HL-60/S4 (cell line): ENCODE measurements at regions not wholly inside any gene's neighbourhood (a gene's known extent, or its start where the extent isn't known, plus 50 kb on each side); places are given as distances from the start of the nearest gene placed in this dataset.

Experiments
- in situ Hi-C: fragments of 300-500 bp; cut with MboI; formaldehyde crosslinking; loops from 2 replicates; pipeline ENCODE4 v1.14.3; 2022; ENCODE audit warnings: low sequenced_read_pairs

DNA sequence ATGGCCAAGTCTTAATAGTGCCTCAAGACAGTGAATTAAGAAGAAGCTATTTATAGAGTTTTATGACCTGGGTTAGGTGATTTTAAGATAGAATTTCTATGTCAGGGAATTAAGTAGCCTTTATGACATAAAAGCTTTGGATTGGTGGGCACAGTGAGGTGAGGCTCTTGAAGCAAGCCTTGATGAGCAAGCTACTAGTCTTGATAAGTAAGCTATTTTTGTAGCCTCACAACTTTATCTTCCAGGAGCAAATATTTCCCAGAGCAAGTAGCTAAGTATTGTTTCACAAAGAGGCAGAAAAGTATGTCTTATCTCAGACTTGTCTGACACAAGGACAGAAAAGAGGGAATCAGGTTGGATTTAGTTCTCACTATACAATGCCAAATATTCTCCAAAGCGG is 491.7 kb upstream of the RASGRP1 start:
- in situ Hi-C loops, result no loop called here

DNA sequence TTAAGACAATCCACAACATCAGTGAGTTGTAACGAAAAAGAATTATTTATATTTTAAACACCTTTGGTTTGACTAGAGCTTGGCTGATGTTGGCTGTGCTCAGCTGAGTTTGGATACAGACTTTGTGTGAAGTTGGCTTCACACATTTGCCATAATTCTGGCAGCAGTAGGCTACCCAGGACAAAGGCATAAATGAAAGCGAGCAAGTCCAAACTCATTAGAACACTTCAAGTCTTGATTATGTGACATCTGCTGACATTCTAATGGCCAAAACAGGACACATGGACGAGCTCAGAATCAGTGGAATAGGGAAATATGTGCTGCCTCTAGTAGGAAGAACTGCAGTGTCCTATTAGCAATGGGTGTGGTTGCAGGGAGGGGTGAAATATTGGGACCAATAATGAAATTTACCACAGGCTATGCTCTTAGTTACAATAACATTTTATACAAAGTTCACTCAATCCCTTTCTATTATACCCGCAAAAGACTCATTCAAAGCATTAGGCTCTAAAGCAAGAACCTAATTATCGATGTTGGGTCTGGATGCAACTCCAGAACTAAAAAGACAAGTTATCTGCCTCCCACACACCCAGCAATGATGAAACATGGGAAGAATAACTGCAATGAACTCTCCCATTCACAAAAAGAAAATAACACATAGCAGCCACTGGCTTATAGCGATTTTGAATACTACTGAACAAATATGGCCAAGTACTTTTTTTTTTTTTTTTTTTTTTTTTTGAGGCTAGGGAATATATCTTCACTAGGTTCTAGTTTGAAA is 493.9 kb upstream of the RASGRP1 start:
- in situ Hi-C loops, result no loop called here

DNA sequence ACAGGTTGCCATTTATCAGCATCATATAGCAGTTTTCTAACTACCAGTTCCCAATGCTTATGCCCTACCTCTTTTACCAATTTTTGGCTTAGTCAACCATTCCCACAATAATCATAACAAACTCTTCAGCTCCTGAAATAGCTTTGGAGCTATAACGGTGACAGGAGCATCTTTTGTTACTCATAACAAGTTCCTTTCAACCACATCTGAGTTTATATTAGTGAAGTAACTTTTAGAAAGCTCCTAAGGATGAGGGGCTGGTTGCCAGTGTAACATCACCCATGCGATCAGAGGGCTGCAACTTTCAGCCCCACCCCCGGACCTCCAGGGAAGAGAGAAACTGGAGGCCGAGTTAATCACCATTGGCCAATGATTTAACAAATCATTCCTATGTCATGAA is 495.3 kb upstream of the RASGRP1 start:
- in situ Hi-C loops, result no loop called here

- in situ Hi-C loops, result no loop called here
Observed at GRCh38 chr15:39061952-39062464, 497.4 kb upstream of the RASGRP1 start.

GRCh38 chr15:39066677-39067076 is 502.1 kb upstream of the RASGRP1 start:
- in situ Hi-C loops, result no loop called here

- in situ Hi-C loops, result no loop called here
Observed at GRCh38 chr15:39074341-39074985, 506.4 kb upstream of the THBS1 start.

GRCh38 chr15:39075311-39075710 is 505.6 kb upstream of the THBS1 start:
- in situ Hi-C loops, result no loop called here

DNA sequence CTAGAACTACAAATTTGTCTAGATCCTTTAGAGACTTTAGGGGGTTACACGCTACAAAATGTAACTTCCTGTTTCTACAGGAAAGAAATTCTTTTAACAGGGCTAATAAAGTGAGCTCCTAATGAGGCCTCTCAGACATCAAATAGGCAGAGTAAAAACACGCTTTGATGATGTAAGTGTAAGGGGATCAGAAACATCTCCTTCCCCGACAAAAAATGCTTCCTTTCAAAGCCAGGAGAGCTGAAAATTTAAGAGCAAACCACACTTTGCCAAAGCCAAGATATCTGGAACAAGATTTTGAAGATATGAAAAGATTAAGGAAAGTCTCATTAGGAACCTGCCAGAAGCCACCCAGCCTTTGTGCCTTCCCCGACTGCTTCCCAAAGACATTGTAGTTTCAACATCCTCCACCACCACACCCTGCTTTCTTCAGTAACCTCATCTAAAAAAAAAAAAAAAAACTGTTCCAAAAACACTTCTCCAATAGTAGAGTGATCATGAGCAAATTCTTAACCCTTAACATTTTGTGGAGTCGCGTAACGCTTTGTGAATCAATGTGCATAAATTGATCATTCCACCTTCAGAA is 505.0 kb upstream of the THBS1 start:
- in situ Hi-C loops, result no loop called here

GRCh38 chr15:39078026-39078425 is 502.9 kb upstream of the THBS1 start:
- in situ Hi-C loops, result no loop called here

GRCh38 chr15:39079296-39079847 is 501.5 kb upstream of the THBS1 start:
- in situ Hi-C loops, result no loop called here

DNA sequence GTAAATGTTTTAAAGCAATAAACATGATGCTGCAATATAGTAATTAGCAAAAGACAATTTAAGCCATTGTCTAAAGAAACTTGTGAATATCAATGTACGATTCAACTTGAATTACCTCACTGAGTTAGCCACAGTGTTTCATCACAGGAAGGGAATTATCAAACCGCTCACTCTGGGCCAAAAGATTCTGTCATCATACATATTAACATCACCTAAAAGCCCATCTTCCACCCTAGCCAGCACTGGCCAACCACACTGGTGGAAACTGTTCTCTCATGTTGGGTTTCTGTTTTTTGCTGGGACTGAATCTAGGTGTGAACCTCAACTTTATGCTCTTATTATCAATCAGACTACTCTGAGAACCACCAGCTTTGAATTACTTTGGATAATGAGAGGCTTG is 497.7 kb upstream of the THBS1 start:
- in situ Hi-C loops, result no loop called here

- in situ Hi-C loops, result no loop called here
Observed at GRCh38 chr15:39084674-39085530, 496.0 kb upstream of the THBS1 start.

DNA sequence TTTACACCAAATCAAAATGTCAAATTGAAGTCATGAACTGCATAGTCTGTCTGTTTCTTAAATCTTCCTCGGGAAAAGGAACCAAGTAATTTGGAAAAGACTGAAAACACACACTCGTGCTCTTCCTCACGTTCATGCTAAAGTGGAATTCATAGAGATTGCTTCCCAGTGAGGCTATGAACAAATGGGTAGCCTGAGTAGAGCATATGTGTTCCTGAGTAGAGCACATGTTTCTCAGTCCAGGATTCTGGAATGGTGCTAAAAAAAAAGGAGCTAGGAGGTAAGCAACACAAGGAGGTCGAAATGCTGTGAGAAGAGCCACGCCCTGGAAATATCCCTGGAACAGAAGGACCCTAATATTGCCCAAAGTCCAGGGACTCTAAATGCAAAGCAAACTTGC is 494.2 kb upstream of the THBS1 start:
- in situ Hi-C loops, result no loop called here

DNA sequence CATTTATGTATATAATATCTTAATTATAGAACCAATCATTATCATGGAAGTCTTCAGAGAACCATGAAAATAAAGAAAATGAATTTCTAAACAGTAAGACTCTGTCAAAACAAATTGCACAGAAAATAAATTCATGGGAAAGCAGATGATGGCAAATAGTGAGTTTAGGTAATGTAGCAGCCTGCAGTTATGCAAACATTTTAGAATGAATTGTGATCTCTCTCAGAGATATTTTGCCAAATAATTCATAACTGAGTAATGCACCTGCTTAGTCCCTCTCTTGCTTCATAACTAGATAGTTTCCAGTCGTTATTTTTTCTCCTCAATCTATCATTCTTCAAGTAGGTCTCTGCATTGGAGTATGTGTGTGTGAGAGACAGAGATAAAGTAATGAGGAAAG is 492.7 kb upstream of the THBS1 start:
- in situ Hi-C loops, result no loop called here

- in situ Hi-C loops, result no loop called here
Observed at GRCh38 chr15:39092354-39092753, 488.5 kb upstream of the THBS1 start.

GRCh38 chr15:39092761-39093160 is 488.1 kb upstream of the THBS1 start:
- in situ Hi-C loops, result no loop called here

DNA sequence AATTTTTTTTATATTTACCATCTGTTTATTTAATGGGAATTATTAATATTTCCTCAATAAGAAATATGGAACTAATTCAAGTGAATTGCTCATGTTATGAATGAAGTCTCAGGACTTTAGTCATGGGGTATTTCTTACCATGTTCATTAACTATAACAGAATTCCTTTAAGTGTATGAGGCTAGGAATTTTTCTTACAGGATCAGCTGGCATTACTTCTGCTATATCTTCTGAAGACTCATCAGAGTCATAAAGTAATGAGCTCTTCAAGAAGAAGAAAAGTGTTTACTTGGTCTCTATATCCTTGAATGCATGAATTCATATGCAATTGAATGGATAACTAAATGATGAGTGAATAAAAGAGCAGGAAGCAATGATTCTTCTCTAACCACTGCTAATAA is 486.8 kb upstream of the THBS1 start:
- in situ Hi-C loops, result no loop called here

DNA sequence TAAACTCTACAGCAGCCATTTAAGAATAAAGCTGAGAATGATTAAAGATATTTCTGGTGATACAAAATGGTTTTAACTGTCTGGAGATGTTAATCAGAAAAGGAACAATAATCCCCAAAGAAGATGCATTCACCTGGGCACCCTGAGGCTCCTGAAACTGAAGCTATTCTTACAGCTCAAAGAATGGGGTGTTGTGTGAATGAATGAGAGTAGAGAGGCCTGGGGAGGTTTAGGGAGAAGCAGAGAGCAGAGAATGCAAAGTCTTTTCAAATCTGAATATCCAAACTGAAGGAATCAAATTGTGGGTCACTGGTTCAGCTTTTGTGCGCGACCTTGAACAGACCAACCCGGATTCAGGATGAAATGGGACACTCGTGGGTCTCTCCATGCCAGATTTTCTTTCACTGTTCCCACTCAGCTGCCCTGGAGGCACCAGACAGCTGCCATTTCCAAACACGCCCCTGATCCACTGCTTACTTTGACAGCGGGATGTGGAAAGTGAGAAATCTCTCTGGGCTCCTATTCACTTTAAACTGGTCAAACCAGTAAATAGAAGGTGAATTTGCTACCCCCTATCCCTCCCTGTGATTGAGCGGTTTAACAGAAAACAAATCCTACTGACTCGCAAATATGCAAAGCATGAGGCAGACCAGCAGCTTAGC is 485.5 kb upstream of the THBS1 start:
- in situ Hi-C loops, result no loop called here

- in situ Hi-C loops, result no loop called here
Observed at GRCh38 chr15:39096608-39097205, 484.2 kb upstream of the THBS1 start.

GRCh38 chr15:39099524-39099923 is 481.4 kb upstream of the THBS1 start:
- in situ Hi-C loops, result no loop called here
